ENCODE measurements at regions not wholly inside any gene's neighbourhood (a gene's known extent, or its start where the extent isn't known, plus 50 kb on each side); places are given as distances from the start of the nearest gene placed in this dataset.

DNA sequence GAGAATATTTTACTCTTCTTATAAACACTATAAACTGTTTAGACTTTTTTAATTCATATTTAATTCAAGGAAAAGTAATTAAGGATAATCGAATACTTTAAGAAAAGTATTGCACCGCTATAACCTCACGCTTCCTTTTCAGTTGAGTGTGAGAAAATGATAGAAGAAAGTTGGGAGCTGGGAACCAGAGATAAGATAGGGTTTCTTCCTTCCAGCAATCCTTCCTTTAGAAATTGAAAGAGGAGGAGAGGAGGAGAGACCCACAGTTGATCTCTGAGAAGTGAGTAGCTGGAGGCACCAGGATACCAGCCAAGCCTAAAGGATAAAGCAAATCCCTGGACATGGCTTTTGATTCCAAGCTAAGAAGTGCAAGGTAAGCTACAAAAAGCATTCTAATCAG lies 242.3 kb upstream of the NOCT start:
- no peaks in the 10 kb centered on the region for H3K9me3 ChIP-seq (ENCODE audit: control insufficient read depth, insufficient read depth, low read length)
- H2AFZ ChIP-seq (replicated peaks; ENCODE audit: low read length, poor library complexity), result no peak overlapping the region
- CTCF ChIA-PET, result interaction anchor here (0.5 kb wide), 1 partner anchor 142 kb away, joined by 3 read pairs; no protein-coding TSS in a partner anchor
- no peak overlapping the region for H2AK5ac ChIP-seq (ENCODE audit: low read depth, low read length)
- no peak overlapping the region for H2BK15ac ChIP-seq (ENCODE audit: low read depth, low read length)
- no peak overlapping the region for H2BK120ac ChIP-seq (ENCODE audit: low read depth, low read length)
- H3K4ac ChIP-seq (ENCODE audit: low read depth, low read length), result no peak overlapping the region
- dilution Hi-C loops (cut with HindIII; ENCODE audit: low sequenced_read_pairs, unreplicated experiment), result no loop called here
- H3K4me2 ChIP-seq (ENCODE audit: low read depth, low read length), result no peak overlapping the region
- no peak overlapping the region for H4K8ac ChIP-seq (ENCODE audit: low read depth in 2 of 2, low read length in 2 of 2)
- POLR2A ChIA-PET (ENCODE audit: unreplicated experiment), result no interaction called here
- no peaks in the 10 kb centered on the region for H3K79me1 ChIP-seq (ENCODE audit: low read depth in 1 of 2, low read length in 2 of 2)
- no peak overlapping the region for H3K9ac ChIP-seq (ENCODE audit: low read depth, low read length)
- TF ChIP-seq MAZ (IDR thresholded peaks at IDR 0.05; ENCODE audit: borderline replicate concordance, low read depth, low read length) (no peak), MXI1 (IDR thresholded peaks at IDR 0.05; ENCODE audit: borderline replicate concordance, low read depth, low read length) (no peak), RCOR1 (IDR thresholded peaks at IDR 0.05; ENCODE audit: insufficient replicate concordance, low read length) (no peak), POLR2A (IDR thresholded peaks at IDR 0.05; ENCODE audit: low read depth, low read length) (no peak), RFX5 (IDR thresholded peaks at IDR 0.05; ENCODE audit: low read depth, low read length) (no peak), CEBPB (IDR thresholded peaks at IDR 0.05; ENCODE audit: low read depth, low read length) (no peak), MAFK (IDR thresholded peaks at IDR 0.05; ENCODE audit: low read depth, low read length) (no peak)
- TF ChIP-seq, protein P1, sequence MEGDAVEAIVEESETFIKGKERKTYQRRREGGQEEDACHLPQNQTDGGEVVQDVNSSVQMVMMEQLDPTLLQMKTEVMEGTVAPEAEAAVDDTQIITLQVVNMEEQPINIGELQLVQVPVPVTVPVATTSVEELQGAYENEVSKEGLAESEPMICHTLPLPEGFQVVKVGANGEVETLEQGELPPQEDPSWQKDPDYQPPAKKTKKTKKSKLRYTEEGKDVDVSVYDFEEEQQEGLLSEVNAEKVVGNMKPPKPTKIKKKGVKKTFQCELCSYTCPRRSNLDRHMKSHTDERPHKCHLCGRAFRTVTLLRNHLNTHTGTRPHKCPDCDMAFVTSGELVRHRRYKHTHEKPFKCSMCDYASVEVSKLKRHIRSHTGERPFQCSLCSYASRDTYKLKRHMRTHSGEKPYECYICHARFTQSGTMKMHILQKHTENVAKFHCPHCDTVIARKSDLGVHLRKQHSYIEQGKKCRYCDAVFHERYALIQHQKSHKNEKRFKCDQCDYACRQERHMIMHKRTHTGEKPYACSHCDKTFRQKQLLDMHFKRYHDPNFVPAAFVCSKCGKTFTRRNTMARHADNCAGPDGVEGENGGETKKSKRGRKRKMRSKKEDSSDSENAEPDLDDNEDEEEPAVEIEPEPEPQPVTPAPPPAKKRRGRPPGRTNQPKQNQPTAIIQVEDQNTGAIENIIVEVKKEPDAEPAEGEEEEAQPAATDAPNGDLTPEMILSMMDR (conservative IDR thresholded peaks at IDR 0.05; ENCODE audit: low read depth, low read length), result no peak
- no peak for ATAC-seq (ENCODE audit: low read depth)
- no peaks in the 10 kb centered on the region for H3K36me3 ChIP-seq (ENCODE audit: control insufficient read depth, insufficient read depth, low read length)
- no peak overlapping the region for H3K27ac ChIP-seq (ENCODE audit: insufficient read depth, low read length)
- peaks cover 1% of the 10 kb centered on the region; the same call in 1 of the 2 replicates for H3K4me1 ChIP-seq (ENCODE audit: control insufficient read depth, insufficient read depth, low read length)
- H2BK20ac ChIP-seq (ENCODE audit: low read depth, low read length), result no peak overlapping the region
- no peak overlapping the region for H4K5ac ChIP-seq (ENCODE audit: low read depth, low read length)
- H4K91ac ChIP-seq (ENCODE audit: insufficient read depth, low read depth, low read length), result no peak overlapping the region
- in situ Hi-C loops (cut with MboI; ENCODE audit: low sequenced_read_pairs), result no loop called here
- no peak overlapping the region for H3K14ac ChIP-seq (replicated peaks; ENCODE audit: low read depth, low read length)
- H4K20me1 ChIP-seq (ENCODE audit: insufficient read depth, low read length), result no peaks in the 10 kb centered on the region
- no TSS peak for BruUV-seq (replicated peaks)
- intact Hi-C loops (cut with micrococcal nuclease), result no loop called here
- no CpG with 5 or more reads among the region's 3 CpGs for WGBS, 2 experiments (ENCODE audit: extremely low coverage in 2 of 2, insufficient read length in 1 of 2)
- no peaks in the 10 kb centered on the region; the same call in 1 of the 2 replicates for H3K27me3 ChIP-seq (ENCODE audit: control insufficient read depth, insufficient read depth, low read length)
- H3K18ac ChIP-seq (ENCODE audit: low read depth, low read length), result no peak overlapping the region
- no peaks in the 10 kb centered on the region for H3K9me1 ChIP-seq (ENCODE audit: insufficient read depth, low read length)
- H3K4me3 ChIP-seq (ENCODE audit: insufficient read depth, low read depth, low read length), result no peak overlapping the region
- H3K56ac ChIP-seq (ENCODE audit: extremely low read depth, insufficient read depth, low read length), result no peak overlapping the region
- H3K23ac ChIP-seq (ENCODE audit: low read depth, low read length), result no peak overlapping the region
- no peak overlapping the region for H2AK9ac ChIP-seq (replicated peaks; ENCODE audit: low read depth, low read length, poor library complexity)
- no peak overlapping the region for H2BK5ac ChIP-seq (ENCODE audit: low read depth, low read length, poor library complexity, severe bottlenecking)
- no peak for DNase-seq
